Type B pancreatic cell (in vitro differentiated cells): ENCODE measurements at regions not wholly inside any gene's neighbourhood (a gene's known extent, or its start where the extent isn't known, plus 50 kb on each side); places are given as distances from the start of the nearest gene placed in this dataset.
"Not testable (repeated sequence)": the region's sequence is repeated elsewhere in the genome, so short reads cannot be mapped to it uniquely, and the experiment has no call there.

ENCODE experiments used
- DNase-seq: peaks from one replicate; pipeline ENCODE4 v3.0.0; 2021; ENCODE audit warnings: mixed read lengths; ENCODE audit not compliant: unreplicated experiment; ENCODE audit errors: extremely low spot score
- H3K27ac Mint-ChIP-seq: 2 replicates; pipeline ENCODE4 v1.8.0; 2021; ENCODE audit warnings: mild to moderate bottlenecking, mixed read lengths
- H3K27me3 Mint-ChIP-seq: 2 replicates; pipeline ENCODE4 v1.8.0; 2021; ENCODE audit warnings: mixed read lengths
- H3K36me3 Mint-ChIP-seq: 2 replicates; pipeline ENCODE4 v1.8.0; 2021; ENCODE audit warnings: mixed read lengths
- H3K4me1 Mint-ChIP-seq: one replicate; pipeline ENCODE4 v1.8.0; 2021; ENCODE audit warnings: mixed read lengths; ENCODE audit not compliant: unreplicated experiment
- H3K4me3 Mint-ChIP-seq: 2 replicates; pipeline ENCODE4 v1.8.0; 2021; ENCODE audit warnings: mild to moderate bottlenecking, mixed read lengths
- H3K9me3 Mint-ChIP-seq: 2 replicates; pipeline ENCODE4 v1.8.0; 2021; ENCODE audit warnings: mixed read lengths
- CTCF ChIP-seq: fragments of 200-600 bp; sonication (generic); conservative IDR thresholded peaks from 2 replicates; pipeline ENCODE4 v1.5.0; 2021; ENCODE audit warnings: antibody characterized with exemption, mild to moderate bottlenecking

GRCh38 chr17:16870253-16871245, 101.4 kb downstream of the TNFRSF13B start:
- Mint-ChIP-seq H3K27ac (peak overlapping the region; percentile 42), H3K4me3 (no peak overlapping the region), H3K27me3 (peaks cover 3% of the 10 kb centered on the region), H3K9me3 (no peaks in the 10 kb centered on the region), H3K4me1 (peaks cover 7% of the 10 kb centered on the region), H3K36me3 (no peaks in the 10 kb centered on the region)
- DNase-seq = peak; percentile 58
- no peak for TF ChIP-seq CTCF

GRCh38 chr17:16869531-16870252, 102.2 kb downstream of the TNFRSF13B start:
- not testable (repeated sequence) for H3K36me3 Mint-ChIP-seq, H3K9me3 Mint-ChIP-seq, H3K4me3 Mint-ChIP-seq, H3K27ac Mint-ChIP-seq, H3K4me1 Mint-ChIP-seq, H3K27me3 Mint-ChIP-seq
- DNase-seq = peak; percentile 44

- not testable (repeated sequence) for H3K36me3 Mint-ChIP-seq, H3K27ac Mint-ChIP-seq, H3K4me1 Mint-ChIP-seq, H3K27me3 Mint-ChIP-seq, H3K9me3 Mint-ChIP-seq, H3K4me3 Mint-ChIP-seq
- peak; percentile 56 for DNase-seq
Measured at GRCh38 chr17:16868616-16869015, 103.3 kb downstream of the TNFRSF13B start.

- not testable (repeated sequence) for H3K9me3 Mint-ChIP-seq, H3K36me3 Mint-ChIP-seq, H3K27ac Mint-ChIP-seq, H3K4me3 Mint-ChIP-seq, H3K27me3 Mint-ChIP-seq, H3K4me1 Mint-ChIP-seq
- DNase-seq = peak; percentile 29
Measured at GRCh38 chr17:16867545-16867944, 104.4 kb downstream of the TNFRSF13B start.

- not testable (repeated sequence) for H3K4me1 Mint-ChIP-seq, H3K36me3 Mint-ChIP-seq, H3K4me3 Mint-ChIP-seq, H3K9me3 Mint-ChIP-seq, H3K27me3 Mint-ChIP-seq, H3K27ac Mint-ChIP-seq, DNase-seq
Measured at GRCh38 chr17:16866841-16867240, 105.1 kb downstream of the TNFRSF13B start.

- Mint-ChIP-seq H3K4me3 (no peak overlapping the region), H3K9me3 (no peaks in the 10 kb centered on the region), H3K36me3 (no peaks in the 10 kb centered on the region), H3K4me1 (peaks cover 7% of the 10 kb centered on the region), H3K27me3 (peaks cover 3% of the 10 kb centered on the region), H3K27ac (no peak overlapping the region)
- DNase-seq = no peak
- TF ChIP-seq CTCF = no peak
Measured at GRCh38 chr17:16866436-16866835, 105.5 kb downstream of the TNFRSF13B start.

- peak overlapping the region; percentile 43 for H3K27ac Mint-ChIP-seq
- DNase-seq = not testable (repeated sequence)
Measured at GRCh38 chr17:16865704-16866103, 106.2 kb downstream of the TNFRSF13B start.

GRCh38 chr17:16865077-16865613, 106.8 kb downstream of the TNFRSF13B start:
- H3K9me3 Mint-ChIP-seq, H3K27ac Mint-ChIP-seq, H3K36me3 Mint-ChIP-seq, H3K4me3 Mint-ChIP-seq, DNase-seq, H3K27me3 Mint-ChIP-seq: not testable (repeated sequence)
- H3K4me1 Mint-ChIP-seq = peaks cover 11% of the 10 kb centered on the region

More at GRCh38 chr17:16865704-16866103, 106.2 kb downstream of the TNFRSF13B start:
- H3K4me1 Mint-ChIP-seq, H3K36me3 Mint-ChIP-seq, H3K4me3 Mint-ChIP-seq, H3K9me3 Mint-ChIP-seq, H3K27me3 Mint-ChIP-seq: not testable (repeated sequence)

GRCh38 chr17:16864462-16865076, 107.3 kb downstream of the TNFRSF13B start:
- H3K9me3 Mint-ChIP-seq, H3K27ac Mint-ChIP-seq, H3K36me3 Mint-ChIP-seq, H3K27me3 Mint-ChIP-seq, H3K4me3 Mint-ChIP-seq, DNase-seq: not testable (repeated sequence)
- peaks cover 11% of the 10 kb centered on the region for H3K4me1 Mint-ChIP-seq

GRCh38 chr17:16861152-16861551, 110.8 kb downstream of the TNFRSF13B start:
- H3K36me3 Mint-ChIP-seq, H3K27me3 Mint-ChIP-seq, H3K4me3 Mint-ChIP-seq, H3K4me1 Mint-ChIP-seq, H3K9me3 Mint-ChIP-seq, DNase-seq, H3K27ac Mint-ChIP-seq: not testable (repeated sequence)

- H3K4me3 Mint-ChIP-seq, H3K4me1 Mint-ChIP-seq, H3K27me3 Mint-ChIP-seq, DNase-seq, H3K9me3 Mint-ChIP-seq, H3K36me3 Mint-ChIP-seq: not testable (repeated sequence)
- H3K27ac Mint-ChIP-seq = peak overlapping the region; percentile 60
Measured at GRCh38 chr17:16860467-16860866, 111.5 kb downstream of the TNFRSF13B start.
